Stimulated activated CD4-positive, alpha-beta T cell treated with anti-CD3 and anti-CD28 coated beads, Interleukin-2, amount 100 ng/mL, for 48 hours (primary cell): ENCODE measurements at regions not wholly inside any gene's neighbourhood (a gene's known extent, or its start where the extent isn't known, plus 50 kb on each side); places are given as distances from the start of the nearest gene placed in this dataset.
"Not testable (repeated sequence)": the region's sequence is repeated elsewhere in the genome, so short reads cannot be mapped to it uniquely, and the experiment has no call there.

Experiments
- DNase-seq, 2 donors: peaks; one replicate each; pipeline ENCODE4 v3.0.0-alpha.2; 2020

- DNase-seq: no peak
Observed at GRCh38 chr12:83506841-83507240, 820.1 kb downstream of the TMTC2 start.

- no peak for DNase-seq
Observed at GRCh38 chr12:83505586-83505985, 818.9 kb downstream of the TMTC2 start.

GRCh38 chr12:83499894-83500293, 813.2 kb downstream of the TMTC2 start:
- DNase-seq: not testable (repeated sequence)

GRCh38 chr12:83477696-83478095, 791.0 kb downstream of the TMTC2 start:
- no peak for DNase-seq

GRCh38 chr12:83476695-83477690, 790.3 kb downstream of the TMTC2 start:
- no peak for DNase-seq

- no peak for DNase-seq
Observed at GRCh38 chr12:83476006-83476405, 789.3 kb downstream of the TMTC2 start.

- DNase-seq: no peak
Observed at GRCh38 chr12:83474369-83474768, 787.7 kb downstream of the TMTC2 start.

GRCh38 chr12:83473408-83474095, 786.8 kb downstream of the TMTC2 start:
- DNase-seq: no peak

- DNase-seq: no peak
Observed at GRCh38 chr12:83472772-83473171, 786.1 kb downstream of the TMTC2 start.

GRCh38 chr12:83472350-83472749, 785.6 kb downstream of the TMTC2 start:
- no peak for DNase-seq

GRCh38 chr12:83471341-83471740, 784.6 kb downstream of the TMTC2 start:
- no peak for DNase-seq

- no peak for DNase-seq
Observed at GRCh38 chr12:83470749-83471148, 784.0 kb downstream of the TMTC2 start.

- no peak for DNase-seq
Observed at GRCh38 chr12:83468988-83469908, 782.5 kb downstream of the TMTC2 start.

- no peak for DNase-seq
Observed at GRCh38 chr12:83465632-83466031, 778.9 kb downstream of the TMTC2 start.

- DNase-seq: no peak
Observed at GRCh38 chr12:83462419-83462818, 775.7 kb downstream of the TMTC2 start.

GRCh38 chr12:83461336-83461935, 774.7 kb downstream of the TMTC2 start:
- DNase-seq: no peak

- DNase-seq: no peak
Observed at GRCh38 chr12:83451189-83451588, 764.5 kb downstream of the TMTC2 start.

- DNase-seq: no peak
Observed at GRCh38 chr12:83434600-83434999, 747.9 kb downstream of the TMTC2 start.

- no peak for DNase-seq
Observed at GRCh38 chr12:83432176-83432719, 745.5 kb downstream of the TMTC2 start.

- not testable (repeated sequence) for DNase-seq
Observed at GRCh38 chr12:83427586-83428136, 741.0 kb downstream of the TMTC2 start.

- DNase-seq: no peak
Observed at GRCh38 chr12:83414981-83415380, 728.3 kb downstream of the TMTC2 start.

- no peak for DNase-seq
Observed at GRCh38 chr12:83408851-83409250, 722.1 kb downstream of the TMTC2 start.
